ENCODE measurements at regions not wholly inside any gene's neighbourhood (a gene's known extent, or its start where the extent isn't known, plus 50 kb on each side); places are given as distances from the start of the nearest gene placed in this dataset.

GRCh38 chr4:30511751-30512150, 208.4 kb upstream of the PCDH7 start:
- no peaks in the 10 kb centered on the region for H3K4me1 ChIP-seq (ENCODE audit: low read depth, poor library complexity, severe bottlenecking)
- H3K27ac ChIP-seq = no peak overlapping the region
- H3K79me2 ChIP-seq (ENCODE audit: insufficient read depth, low read depth) = no peaks in the 10 kb centered on the region
- no peak overlapping the region for H3K4me2 ChIP-seq
- H4K20me1 ChIP-seq (ENCODE audit: insufficient read depth) = no peaks in the 10 kb centered on the region
- no peak overlapping the region for H3K9ac ChIP-seq
- no peaks in the 10 kb centered on the region for H3K27me3 ChIP-seq (ENCODE audit: insufficient read depth, low read depth)
- no peak overlapping the region for H3K4me3 ChIP-seq (IDR thresholded peaks at IDR 0.05; ENCODE audit: insufficient read depth, low read depth, low read length)
- no peak for TF ChIP-seq CTCF (conservative IDR thresholded peaks at IDR 0.05; ENCODE audit: low read depth, low read length)
- H2AFZ ChIP-seq (ENCODE audit: low read depth) = no peak overlapping the region
- H3K36me3 ChIP-seq (ENCODE audit: insufficient read depth) = no peaks in the 10 kb centered on the region

- no peak for TF ChIP-seq CTCF (conservative IDR thresholded peaks at IDR 0.05; ENCODE audit: low read depth, low read length)
These were observed 202.0 kb upstream of the PCDH7 start for GRCh38 chr4:30518211-30518610.

GRCh38 chr4:30525662-30526315, 194.4 kb upstream of the PCDH7 start:
- Histone ChIP-seq H3K27ac (no peak overlapping the region), H4K20me1 (ENCODE audit: insufficient read depth) (no peaks in the 10 kb centered on the region), H3K36me3 (ENCODE audit: insufficient read depth) (no peaks in the 10 kb centered on the region), H2AFZ (ENCODE audit: low read depth) (no peak overlapping the region), H3K4me1 (ENCODE audit: low read depth, poor library complexity, severe bottlenecking) (no peaks in the 10 kb centered on the region), H3K27me3 (ENCODE audit: insufficient read depth, low read depth) (no peaks in the 10 kb centered on the region), H3K4me3 (IDR thresholded peaks at IDR 0.05; ENCODE audit: insufficient read depth, low read depth, low read length) (no peak overlapping the region), H3K79me2 (ENCODE audit: insufficient read depth, low read depth) (no peaks in the 10 kb centered on the region), H3K4me2 (no peak overlapping the region), H3K9ac (no peak overlapping the region)
- no peak for TF ChIP-seq CTCF (conservative IDR thresholded peaks at IDR 0.05; ENCODE audit: low read depth, low read length)

More at GRCh38 chr4:30518211-30518610, 202.0 kb upstream of the PCDH7 start:
- H3K4me2 ChIP-seq = no peak overlapping the region
- H3K36me3 ChIP-seq (ENCODE audit: insufficient read depth) = no peaks in the 10 kb centered on the region
- no peaks in the 10 kb centered on the region for H4K20me1 ChIP-seq (ENCODE audit: insufficient read depth)
- no peak overlapping the region for H3K27ac ChIP-seq
- H3K27me3 ChIP-seq (ENCODE audit: insufficient read depth, low read depth) = no peaks in the 10 kb centered on the region
- no peaks in the 10 kb centered on the region for H3K79me2 ChIP-seq (ENCODE audit: insufficient read depth, low read depth)
- H3K4me3 ChIP-seq (IDR thresholded peaks at IDR 0.05; ENCODE audit: insufficient read depth, low read depth, low read length) = no peak overlapping the region
- no peaks in the 10 kb centered on the region for H3K4me1 ChIP-seq (ENCODE audit: low read depth, poor library complexity, severe bottlenecking)
- no peak overlapping the region for H3K9ac ChIP-seq
- no peak overlapping the region for H2AFZ ChIP-seq (ENCODE audit: low read depth)

- Histone ChIP-seq H3K27me3 (ENCODE audit: insufficient read depth, low read depth) (no peaks in the 10 kb centered on the region), H2AFZ (ENCODE audit: low read depth) (no peak overlapping the region), H4K20me1 (ENCODE audit: insufficient read depth) (no peaks in the 10 kb centered on the region), H3K4me2 (no peak overlapping the region), H3K4me3 (IDR thresholded peaks at IDR 0.05; ENCODE audit: insufficient read depth, low read depth, low read length) (no peak overlapping the region), H3K27ac (no peak overlapping the region), H3K9ac (no peak overlapping the region), H3K4me1 (ENCODE audit: low read depth, poor library complexity, severe bottlenecking) (no peaks in the 10 kb centered on the region), H3K36me3 (ENCODE audit: insufficient read depth) (no peaks in the 10 kb centered on the region), H3K79me2 (ENCODE audit: insufficient read depth, low read depth) (no peaks in the 10 kb centered on the region)
- no peak for TF ChIP-seq CTCF (conservative IDR thresholded peaks at IDR 0.05; ENCODE audit: low read depth, low read length)
These were observed 184.9 kb upstream of the PCDH7 start for GRCh38 chr4:30535255-30535654.

All from KMS-11 (cell line).